OCI-LY7 (cell line): ENCODE measurements at regions not wholly inside any gene's neighbourhood (a gene's known extent, or its start where the extent isn't known, plus 50 kb on each side); places are given as distances from the start of the nearest gene placed in this dataset.

Experiments
- BruUV-seq: library from RNA; stranded (reverse); fragments of 400-500 nt; replicated peaks from 2 replicates; lab custom pipeline; 2021; lab: Mats Ljungman, UMichigan
- CTCF ChIA-PET: fragments of 300-600 bp; sonication (Branson Sonifier 250); formaldehyde crosslinking; loops from one replicate; lab custom pipeline; 2022; ENCODE audit warnings: antibody characterized with exemption; ENCODE audit not compliant: unreplicated experiment; lab: Charles Lee
- POLR2A ChIA-PET: fragments of 300-600 bp; sonication (Branson Sonifier 250); formaldehyde crosslinking; loops from one replicate; lab custom pipeline; 2022; ENCODE audit warnings: antibody characterized with exemption; lab: Charles Lee
- DNase-seq: peaks from one replicate; pipeline ENCODE4 v3.0.0-alpha.2; 2015; ENCODE audit warnings: low spot score
- H2AFZ ChIP-seq: fragments of 200-600 bp; sonication (generic), shearing (Covaris generic); 2 replicates; pipeline ENCODE4 v1.6.1; 2014; ENCODE audit warnings: mild to moderate bottlenecking, antibody characterized with exemption, low read length, moderate library complexity
- H3K27ac ChIP-seq: fragments of 200-600 bp; sonication (generic); 2 replicates; pipeline ENCODE4 v1.5.1; 2014; ENCODE audit warnings: mixed run types, low read depth, mild to moderate bottlenecking, moderate library complexity, low read length, inconsistent platforms; ENCODE audit not compliant: poor library complexity, severe bottlenecking
- H3K36me3 ChIP-seq: fragments of 200-600 bp; sonication (generic); 2 replicates; pipeline ENCODE4 v1.6.1; 2014; ENCODE audit warnings: mild to moderate bottlenecking, antibody characterized with exemption, low read length, moderate library complexity, mixed read lengths; ENCODE audit not compliant: insufficient read depth
- H3K4me1 ChIP-seq: fragments of 200-600 bp; sonication (generic); 2 replicates; pipeline ENCODE4 v1.5.1; 2014; ENCODE audit warnings: mild to moderate bottlenecking, low read length; ENCODE audit not compliant: insufficient read depth, poor library complexity, severe bottlenecking
- H3K4me2 ChIP-seq: fragments of 200-600 bp; sonication (generic); 2 replicates; pipeline ENCODE4 v1.6.1; 2014; ENCODE audit warnings: mild to moderate bottlenecking, low read length
- H3K4me3 ChIP-seq: fragments of 200-600 bp; sonication (generic); 2 replicates; pipeline ENCODE4 v1.5.1; 2014; ENCODE audit warnings: mild to moderate bottlenecking, low read depth, low read length; ENCODE audit not compliant: poor library complexity, severe bottlenecking
- H3K79me2 ChIP-seq: fragments of 200-600 bp; sonication (generic); 2 replicates; pipeline ENCODE4 v1.6.1; 2016; ENCODE audit warnings: low read depth, mild to moderate bottlenecking, low read length, moderate library complexity, mixed read lengths; ENCODE audit not compliant: insufficient read depth
- H3K9me2 ChIP-seq: fragments of 200-600 bp; sonication (generic); 2 replicates; pipeline ENCODE4 v1.6.1; 2016; ENCODE audit warnings: mild to moderate bottlenecking, low read length, mixed read lengths; ENCODE audit not compliant: insufficient read depth
- H3K9me3 ChIP-seq: fragments of 200-600 bp; sonication (generic); 2 replicates; pipeline ENCODE4 v1.6.1; 2014; ENCODE audit warnings: mild to moderate bottlenecking, mixed run types, low read length, mixed read lengths
- H4K20me1 ChIP-seq: fragments of 200-600 bp; sonication (generic); 2 replicates; pipeline ENCODE4 v1.6.1; 2014; ENCODE audit warnings: mild to moderate bottlenecking, antibody characterized with exemption, low read length, moderate library complexity, mixed read lengths; ENCODE audit not compliant: insufficient read depth
- EZH2phosphoT487 ChIP-seq: fragments of 200-600 bp; sonication (generic); IDR thresholded peaks from 2 replicates; pipeline ENCODE4 v1.6.1; 2018; ENCODE audit warnings: low read depth, borderline replicate concordance, mild to moderate bottlenecking, mixed run types, antibody characterized with exemption, low read length, moderate library complexity, mixed read lengths
- intact Hi-C: fragments of 100-400 bp; cut with micrococcal nuclease; formaldehyde crosslinking; loops from one replicate; pipeline ENCODE4 v1.10.0; 2022; ENCODE audit not compliant: unreplicated experiment
- TF ChIP-seq, protein P1 (sequence below): fragments of 200-600 bp; sonication (generic); conservative IDR thresholded peaks from 2 replicates; pipeline ENCODE4 v1.5.1; 2014; ENCODE audit warnings: mild to moderate bottlenecking, antibody characterized with exemption, low read length, moderate library complexity, mixed read lengths

DNA sequence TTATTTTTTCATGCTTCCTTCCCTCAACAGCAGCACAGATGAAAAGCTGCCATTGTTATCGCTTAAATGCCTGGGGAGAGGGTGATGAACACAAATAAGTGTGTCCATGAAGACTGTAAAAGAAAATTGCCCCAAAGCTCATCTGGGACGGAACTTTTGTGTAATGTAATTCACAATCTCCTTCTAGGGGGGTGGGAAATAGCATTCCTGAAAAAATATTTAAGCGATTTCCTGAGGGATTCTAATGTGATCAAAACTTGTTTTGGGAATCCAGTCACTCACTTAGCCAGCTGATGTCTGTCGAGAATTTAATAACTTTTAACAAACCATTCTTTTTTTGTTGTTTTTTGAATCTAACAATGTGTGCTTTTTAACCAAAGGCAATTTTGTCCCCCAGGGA, 427.9 kb downstream of the PLCL1 start:
- Histone ChIP-seq H3K27ac (no peak overlapping the region), H3K36me3 (no peaks in the 10 kb centered on the region), H3K9me3 (no peaks in the 10 kb centered on the region), H4K20me1 (no peaks in the 10 kb centered on the region), H3K4me2 (no peak overlapping the region), H2AFZ (no peak overlapping the region), H3K4me3 (no peak overlapping the region), H3K4me1 (no peaks in the 10 kb centered on the region), H3K79me2 (no peaks in the 10 kb centered on the region), H3K9me2 (no peaks in the 10 kb centered on the region)
- BruUV-seq, result no TSS peak
- TF ChIP-seq EZH2phosphoT487, result no peak
- TF ChIP-seq, protein P1, sequence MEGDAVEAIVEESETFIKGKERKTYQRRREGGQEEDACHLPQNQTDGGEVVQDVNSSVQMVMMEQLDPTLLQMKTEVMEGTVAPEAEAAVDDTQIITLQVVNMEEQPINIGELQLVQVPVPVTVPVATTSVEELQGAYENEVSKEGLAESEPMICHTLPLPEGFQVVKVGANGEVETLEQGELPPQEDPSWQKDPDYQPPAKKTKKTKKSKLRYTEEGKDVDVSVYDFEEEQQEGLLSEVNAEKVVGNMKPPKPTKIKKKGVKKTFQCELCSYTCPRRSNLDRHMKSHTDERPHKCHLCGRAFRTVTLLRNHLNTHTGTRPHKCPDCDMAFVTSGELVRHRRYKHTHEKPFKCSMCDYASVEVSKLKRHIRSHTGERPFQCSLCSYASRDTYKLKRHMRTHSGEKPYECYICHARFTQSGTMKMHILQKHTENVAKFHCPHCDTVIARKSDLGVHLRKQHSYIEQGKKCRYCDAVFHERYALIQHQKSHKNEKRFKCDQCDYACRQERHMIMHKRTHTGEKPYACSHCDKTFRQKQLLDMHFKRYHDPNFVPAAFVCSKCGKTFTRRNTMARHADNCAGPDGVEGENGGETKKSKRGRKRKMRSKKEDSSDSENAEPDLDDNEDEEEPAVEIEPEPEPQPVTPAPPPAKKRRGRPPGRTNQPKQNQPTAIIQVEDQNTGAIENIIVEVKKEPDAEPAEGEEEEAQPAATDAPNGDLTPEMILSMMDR, result no peak
- ChIA-PET POLR2A (interaction anchor here (0.8 kb wide), 1 partner anchor 10 kb away, joined by 3 read pairs; no protein-coding TSS in a partner anchor), CTCF (no interaction called here)
- DNase-seq, result no peak
- intact Hi-C loops, result no loop called here

DNA sequence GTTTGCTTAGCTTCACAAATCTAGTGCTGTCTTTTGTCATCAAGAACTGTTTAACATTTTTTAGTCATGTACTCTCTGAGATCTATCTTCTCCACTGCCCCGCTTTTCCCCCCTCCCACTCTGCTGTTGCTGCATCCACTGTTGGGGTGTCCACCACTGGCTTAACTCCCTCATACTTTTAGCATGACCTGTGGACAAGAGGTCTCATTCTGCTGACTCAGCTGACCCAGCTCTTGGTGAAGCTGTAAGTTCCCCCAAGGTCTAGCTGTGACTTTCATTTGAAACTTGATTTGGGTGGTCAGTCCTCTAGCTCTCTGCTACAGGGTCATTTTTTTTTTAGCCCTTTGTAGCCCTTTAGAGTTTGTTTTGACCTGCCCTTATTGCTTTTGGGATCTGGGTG, 427.2 kb downstream of the PLCL1 start:
- Histone ChIP-seq H3K4me1 (no peaks in the 10 kb centered on the region), H3K9me2 (no peaks in the 10 kb centered on the region), H3K36me3 (no peaks in the 10 kb centered on the region), H3K27ac (no peak overlapping the region), H3K9me3 (no peaks in the 10 kb centered on the region), H4K20me1 (no peaks in the 10 kb centered on the region), H2AFZ (no peak overlapping the region), H3K4me3 (no peak overlapping the region), H3K4me2 (no peak overlapping the region), H3K79me2 (no peaks in the 10 kb centered on the region)
- BruUV-seq, result no TSS peak
- CTCF ChIA-PET, result no interaction called here
- TF ChIP-seq EZH2phosphoT487, result no peak
- TF ChIP-seq, protein P1, result no peak
- POLR2A ChIA-PET, result interaction anchor here (0.8 to 1.0 kb wide), 2 partner anchors 9 to 19 kb away, joined by 3 to 5 read pairs; no protein-coding TSS in a partner anchor
- intact Hi-C loops, result no loop called here
- no peak for DNase-seq

DNA sequence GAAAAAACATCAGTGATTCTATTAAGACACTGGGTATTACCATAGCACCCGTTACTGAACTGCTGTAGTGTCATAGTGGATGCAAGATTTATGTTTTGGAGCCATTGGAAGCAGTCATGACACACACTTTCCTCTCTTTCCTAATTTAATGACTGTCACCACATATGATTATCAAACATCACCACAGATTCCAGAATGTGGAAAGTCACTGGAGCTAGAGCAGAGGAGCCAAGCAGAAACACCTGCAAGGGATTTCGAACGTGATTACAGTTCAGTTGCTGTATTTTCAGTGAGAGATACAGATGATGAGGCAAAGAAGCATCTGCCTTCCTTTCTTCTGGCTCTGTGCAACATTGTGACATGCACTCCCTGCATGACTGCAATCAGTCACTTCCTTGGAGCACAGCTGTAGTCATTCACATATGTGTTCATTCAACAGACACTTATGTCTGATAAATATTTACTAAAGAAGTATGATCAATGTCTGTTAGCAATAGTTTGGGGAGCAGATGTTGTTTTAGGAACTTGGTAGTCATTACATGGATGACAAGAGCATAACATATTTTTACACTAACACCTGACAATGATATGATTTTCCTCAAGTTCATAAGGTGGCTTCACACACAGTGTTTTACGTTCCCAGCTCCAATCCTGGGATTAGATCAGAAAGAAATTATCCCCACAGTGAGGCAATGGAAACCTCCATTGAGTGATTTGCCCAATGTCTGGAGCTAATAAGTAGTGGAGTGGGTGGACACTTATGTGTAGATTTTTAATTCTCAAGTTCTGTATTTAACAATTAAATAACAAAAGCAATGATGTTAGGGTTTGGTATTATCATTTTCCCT, 416.6 kb downstream of the PLCL1 start:
- no peaks in the 10 kb centered on the region for H3K9me2 ChIP-seq
- no peak overlapping the region for H3K4me2 ChIP-seq
- H3K4me1 ChIP-seq, result no peaks in the 10 kb centered on the region
- intact Hi-C loops, result no loop called here
- CTCF ChIA-PET, result no interaction called here
- BruUV-seq, result no TSS peak
- POLR2A ChIA-PET, result no interaction called here
- no peaks in the 10 kb centered on the region for H3K79me2 ChIP-seq
- no peak for TF ChIP-seq EZH2phosphoT487
- TF ChIP-seq, protein P1, result no peak
- H4K20me1 ChIP-seq, result no peaks in the 10 kb centered on the region
- H3K4me3 ChIP-seq, result no peak overlapping the region
- H3K36me3 ChIP-seq, result no peaks in the 10 kb centered on the region
- H3K9me3 ChIP-seq, result no peaks in the 10 kb centered on the region
- DNase-seq, result no peak
- no peak overlapping the region for H3K27ac ChIP-seq
- no peak overlapping the region for H2AFZ ChIP-seq
